Osteoblast (primary cell): ENCODE measurements at regions not wholly inside any gene's neighbourhood (a gene's known extent, or its start where the extent isn't known, plus 50 kb on each side); places are given as distances from the start of the nearest gene placed in this dataset.
"Not testable (repeated sequence)": the region's sequence is repeated elsewhere in the genome, so short reads cannot be mapped to it uniquely, and the experiment has no call there.

Experiments used
- DNase-seq: peaks from one replicate; pipeline ENCODE4 v3.0.0; 2011; ENCODE audit warnings: low spot score, mixed read lengths; ENCODE audit not compliant: insufficient read length; ENCODE audit errors: missing footprints
- H2AFZ ChIP-seq: 2 replicates; pipeline ENCODE4 v1.6.0; 2011; ENCODE audit warnings: mild to moderate bottlenecking, low read length
- H3K27ac ChIP-seq: 2 replicates; pipeline ENCODE4 v1.5.1; 2011; ENCODE audit warnings: mild to moderate bottlenecking, low read depth, low read length, moderate library complexity
- H3K27me3 ChIP-seq: 2 replicates; pipeline ENCODE4 v1.6.0; 2012; ENCODE audit warnings: mild to moderate bottlenecking, control low read depth, inconsistent platforms, low read length, moderate library complexity; ENCODE audit not compliant: insufficient read depth
- H3K36me3 ChIP-seq: 2 replicates; pipeline ENCODE4 v1.5.1; 2011; ENCODE audit warnings: mild to moderate bottlenecking, low read length, control low read depth, moderate library complexity; ENCODE audit not compliant: insufficient read depth
- H3K4me1 ChIP-seq: 2 replicates; pipeline ENCODE4 v1.5.1; 2011; ENCODE audit warnings: mild to moderate bottlenecking, low read length, control low read depth, moderate library complexity; ENCODE audit not compliant: insufficient read depth
- H3K4me2 ChIP-seq: 2 replicates; pipeline ENCODE4 v1.6.0; 2011; ENCODE audit warnings: mild to moderate bottlenecking, low read length; ENCODE audit not compliant: insufficient read depth
- H3K4me3 ChIP-seq: fragments of 200-600 bp; sonication (generic); 3 replicates; pipeline ENCODE4 v1.5.1; 2012; ENCODE audit warnings: mild to moderate bottlenecking, low read length, inconsistent platforms; ENCODE audit not compliant: insufficient read depth
- H3K79me2 ChIP-seq: 2 replicates; pipeline ENCODE4 v1.6.0; 2012; ENCODE audit warnings: mild to moderate bottlenecking, low read length, control low read depth, inconsistent platforms; ENCODE audit not compliant: insufficient read depth
- H3K9me3 ChIP-seq: 2 replicates; pipeline ENCODE4 v1.5.1; 2011; ENCODE audit warnings: low read depth, low read length, control low read depth
- H4K20me1 ChIP-seq: 2 replicates; pipeline ENCODE4 v1.6.0; 2012; ENCODE audit warnings: mild to moderate bottlenecking, low read length, control low read depth; ENCODE audit not compliant: insufficient read depth
- CTCF ChIP-seq: IDR thresholded peaks from 2 replicates; pipeline ENCODE4 v1.5.1; 2011; ENCODE audit warnings: mild to moderate bottlenecking, low read depth, low read length, moderate library complexity; ENCODE audit errors: extremely low read depth

DNA sequence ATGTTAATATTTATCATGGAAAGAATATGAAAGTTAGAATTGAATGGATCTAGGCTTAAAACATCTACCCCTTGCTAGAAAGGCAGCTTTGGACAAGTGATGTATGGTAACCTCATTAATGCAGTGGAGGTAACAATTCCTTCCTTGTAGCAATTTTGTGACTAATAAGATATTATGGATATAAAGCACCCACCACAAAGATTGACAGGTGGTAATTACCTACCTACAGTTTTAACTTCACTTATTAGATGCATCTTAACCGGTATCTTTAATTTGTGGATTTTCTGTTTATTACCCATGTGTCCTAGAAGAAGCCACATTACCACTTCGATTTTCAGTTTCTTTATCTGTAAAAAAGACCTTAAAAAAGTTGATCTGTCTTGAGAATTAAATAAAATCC, 367.0 kb downstream of the DSC3 start:
- H3K4me2 ChIP-seq, result no peak overlapping the region
- no peaks in the 10 kb centered on the region for H3K4me1 ChIP-seq
- no peaks in the 10 kb centered on the region for H3K9me3 ChIP-seq
- H4K20me1 ChIP-seq, result no peaks in the 10 kb centered on the region
- no peak overlapping the region for H2AFZ ChIP-seq
- H3K79me2 ChIP-seq, result no peaks in the 10 kb centered on the region
- no peak overlapping the region for H3K4me3 ChIP-seq
- TF ChIP-seq CTCF, result no peak
- H3K36me3 ChIP-seq, result no peaks in the 10 kb centered on the region
- H3K27me3 ChIP-seq, result no peaks in the 10 kb centered on the region
- no peak for DNase-seq
- H3K27ac ChIP-seq, result no peak overlapping the region

- Histone ChIP-seq H3K79me2 (no peaks in the 10 kb centered on the region), H3K27me3 (no peaks in the 10 kb centered on the region), H3K9me3 (no peaks in the 10 kb centered on the region), H3K4me3 (no peak overlapping the region), H3K36me3 (no peaks in the 10 kb centered on the region), H3K27ac (no peak overlapping the region), H4K20me1 (no peaks in the 10 kb centered on the region), H3K4me1 (no peaks in the 10 kb centered on the region), H2AFZ (no peak overlapping the region), H3K4me2 (no peak overlapping the region)
- TF ChIP-seq CTCF, result no peak
- DNase-seq, result no peak
Measured at GRCh38 chr18:30675072-30675471, 367.5 kb downstream of the DSC3 start.

- H3K79me2 ChIP-seq, result no peaks in the 10 kb centered on the region
- no peak overlapping the region for H2AFZ ChIP-seq
- no peak overlapping the region for H3K4me3 ChIP-seq
- H4K20me1 ChIP-seq, result no peaks in the 10 kb centered on the region
- no peak for TF ChIP-seq CTCF
- H3K27ac ChIP-seq, result no peak overlapping the region
- DNase-seq, result no peak
- H3K27me3 ChIP-seq, result no peaks in the 10 kb centered on the region
- H3K4me1 ChIP-seq, result no peaks in the 10 kb centered on the region
- no peak overlapping the region for H3K4me2 ChIP-seq
- no peaks in the 10 kb centered on the region for H3K36me3 ChIP-seq
- no peaks in the 10 kb centered on the region for H3K9me3 ChIP-seq
Measured at GRCh38 chr18:30674596-30674995, 367.9 kb downstream of the DSC3 start.

DNA sequence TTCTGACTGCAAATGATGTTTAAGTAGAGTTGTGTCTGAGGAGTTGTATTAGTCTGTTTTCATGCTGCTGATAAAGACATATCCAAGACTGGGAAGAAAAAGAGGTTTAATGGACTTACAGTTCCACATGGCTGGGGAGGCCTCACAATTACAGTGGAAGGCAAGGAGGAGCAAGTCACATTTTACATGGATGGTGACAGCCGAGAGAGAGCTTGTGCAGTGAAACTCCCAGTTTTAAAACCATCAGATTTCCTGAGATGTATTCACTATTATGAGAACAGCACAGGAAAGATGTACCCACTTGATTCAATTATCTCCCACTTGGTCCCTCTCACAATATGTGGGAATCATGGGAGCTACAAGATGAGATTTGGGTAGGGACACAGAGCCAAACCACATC, 370.1 kb downstream of the DSC3 start:
- not testable (repeated sequence) for H3K4me1 ChIP-seq, H3K79me2 ChIP-seq, H3K27ac ChIP-seq, H4K20me1 ChIP-seq, H3K4me2 ChIP-seq, H3K27me3 ChIP-seq, H3K9me3 ChIP-seq, H3K36me3 ChIP-seq, H2AFZ ChIP-seq, DNase-seq, H3K4me3 ChIP-seq

GRCh38 chr18:30658306-30658705, 384.2 kb downstream of the DSC3 start:
- no peak overlapping the region for H3K4me2 ChIP-seq
- TF ChIP-seq CTCF, result no peak
- no peaks in the 10 kb centered on the region for H3K27me3 ChIP-seq
- DNase-seq, result no peak
- H3K27ac ChIP-seq, result no peak overlapping the region
- no peaks in the 10 kb centered on the region for H3K36me3 ChIP-seq
- peaks cover 2% of the 10 kb centered on the region for H3K9me3 ChIP-seq
- no peaks in the 10 kb centered on the region for H4K20me1 ChIP-seq
- H3K4me3 ChIP-seq, result no peak overlapping the region
- H2AFZ ChIP-seq, result no peak overlapping the region
- H3K79me2 ChIP-seq, result no peaks in the 10 kb centered on the region
- no peaks in the 10 kb centered on the region for H3K4me1 ChIP-seq
